ENCODE measurements at regions not wholly inside any gene's neighbourhood (a gene's known extent, or its start where the extent isn't known, plus 50 kb on each side); places are given as distances from the start of the nearest gene placed in this dataset.
A peak's percentile ranks its signal among the peaks of the same experiment; 100 is the strongest.
"Not testable (repeated sequence)": the region's sequence is repeated elsewhere in the genome, so short reads cannot be mapped to it uniquely, and the experiment has no call there.

GRCh38 chr6:126682440-126682839 lies 342.5 kb downstream of the CENPW start:
- peak; percentile 14 for DNase-seq

GRCh38 chr6:126685182-126685581 lies 345.3 kb downstream of the CENPW start:
- no peak for DNase-seq

GRCh38 chr6:126696921-126697693 lies 357.2 kb downstream of the CENPW start:
- DNase-seq = peak; percentile 78

GRCh38 chr6:126698732-126699240 lies 358.9 kb downstream of the CENPW start:
- no peak for DNase-seq

GRCh38 chr6:126701676-126702560 lies 362.0 kb downstream of the CENPW start:
- DNase-seq = peak; percentile 19

GRCh38 chr6:126716032-126716431 lies 376.1 kb downstream of the CENPW start:
- peak; percentile 44 for DNase-seq

- no peak for DNase-seq
These were observed 377.1 kb downstream of the CENPW start for GRCh38 chr6:126716826-126717509.

- no peak for DNase-seq
These were observed 378.8 kb downstream of the CENPW start for GRCh38 chr6:126718600-126719327.

GRCh38 chr6:126720304-126720703 lies 380.4 kb downstream of the CENPW start:
- no peak for DNase-seq

- peak; percentile 97 for DNase-seq
These were observed 381.8 kb downstream of the CENPW start for GRCh38 chr6:126721581-126722160.

- DNase-seq = no peak
These were observed 382.5 kb downstream of the CENPW start for GRCh38 chr6:126722411-126722810.

- DNase-seq = no peak
These were observed 383.7 kb downstream of the CENPW start for GRCh38 chr6:126723541-126724170.

- DNase-seq = no peak
These were observed 384.9 kb downstream of the CENPW start for GRCh38 chr6:126724821-126725220.

GRCh38 chr6:126726454-126726853 lies 386.5 kb downstream of the CENPW start:
- not testable (repeated sequence) for DNase-seq

- DNase-seq = no peak
These were observed 380.3 kb upstream of the RSPO3 start for GRCh38 chr6:126738146-126738545.

- no peak for DNase-seq
These were observed 379.8 kb upstream of the RSPO3 start for GRCh38 chr6:126738641-126739040.

GRCh38 chr6:126743076-126743475 lies 375.4 kb upstream of the RSPO3 start:
- peak; percentile 60 for DNase-seq

- peak; percentile 91 for DNase-seq
These were observed 370.5 kb upstream of the RSPO3 start for GRCh38 chr6:126747728-126748540.

- peak; percentile 77 for DNase-seq
These were observed 364.9 kb upstream of the RSPO3 start for GRCh38 chr6:126753606-126754005.

- DNase-seq = no peak
These were observed 356.6 kb upstream of the RSPO3 start for GRCh38 chr6:126761854-126762253.

GRCh38 chr6:126764104-126764503 lies 354.4 kb upstream of the RSPO3 start:
- DNase-seq = no peak
